Bronchial epithelial cell (primary cell): ENCODE measurements at regions not wholly inside any gene's neighbourhood (a gene's known extent, or its start where the extent isn't known, plus 50 kb on each side); places are given as distances from the start of the nearest gene placed in this dataset.
"Not testable (repeated sequence)": the region's sequence is repeated elsewhere in the genome, so short reads cannot be mapped to it uniquely, and the experiment has no call there.

Experiments used
- DNase-seq: peaks from one replicate; pipeline ENCODE4 v3.0.0-alpha.2; 2010; ENCODE audit warnings: low read depth
- FAIRE-seq: peaks from 2 replicates; lab custom pipeline; 2011; peaks lifted over from hg19 to GRCh38; lab: Jason Lieb, UNC
- H3K27me3 ChIP-seq: 2 replicates; pipeline ENCODE4 v1.5.1; 2011; ENCODE audit warnings: low read length; ENCODE audit not compliant: control insufficient read depth, insufficient read depth
- H3K36me3 ChIP-seq: 2 replicates; pipeline ENCODE4 v1.5.1; 2011; ENCODE audit warnings: low read length; ENCODE audit not compliant: control insufficient read depth, insufficient read depth
- H3K4me3 ChIP-seq: 2 replicates; pipeline ENCODE4 v1.5.1; 2011; ENCODE audit warnings: mild to moderate bottlenecking, low read depth, low read length, control low read depth
- CTCF ChIP-seq: IDR thresholded peaks from 2 replicates; pipeline ENCODE4 v1.5.1; 2011; ENCODE audit warnings: mild to moderate bottlenecking, moderate library complexity, low read length, control low read depth, inconsistent platforms; ENCODE audit not compliant: insufficient read depth, severe bottlenecking

GRCh38 chr6:112439432-112439831 lies 92.3 kb downstream of the RFPL4B start:
- no peak for FAIRE-seq
- no peak for DNase-seq
- Histone ChIP-seq H3K36me3 (no peaks in the 10 kb centered on the region), H3K27me3 (no peaks in the 10 kb centered on the region), H3K4me3 (no peak overlapping the region)
- no peak for TF ChIP-seq CTCF

- FAIRE-seq = no peak
- no peak for TF ChIP-seq CTCF
Measured at GRCh38 chr6:112441607-112442006, 94.5 kb downstream of the RFPL4B start.

DNA sequence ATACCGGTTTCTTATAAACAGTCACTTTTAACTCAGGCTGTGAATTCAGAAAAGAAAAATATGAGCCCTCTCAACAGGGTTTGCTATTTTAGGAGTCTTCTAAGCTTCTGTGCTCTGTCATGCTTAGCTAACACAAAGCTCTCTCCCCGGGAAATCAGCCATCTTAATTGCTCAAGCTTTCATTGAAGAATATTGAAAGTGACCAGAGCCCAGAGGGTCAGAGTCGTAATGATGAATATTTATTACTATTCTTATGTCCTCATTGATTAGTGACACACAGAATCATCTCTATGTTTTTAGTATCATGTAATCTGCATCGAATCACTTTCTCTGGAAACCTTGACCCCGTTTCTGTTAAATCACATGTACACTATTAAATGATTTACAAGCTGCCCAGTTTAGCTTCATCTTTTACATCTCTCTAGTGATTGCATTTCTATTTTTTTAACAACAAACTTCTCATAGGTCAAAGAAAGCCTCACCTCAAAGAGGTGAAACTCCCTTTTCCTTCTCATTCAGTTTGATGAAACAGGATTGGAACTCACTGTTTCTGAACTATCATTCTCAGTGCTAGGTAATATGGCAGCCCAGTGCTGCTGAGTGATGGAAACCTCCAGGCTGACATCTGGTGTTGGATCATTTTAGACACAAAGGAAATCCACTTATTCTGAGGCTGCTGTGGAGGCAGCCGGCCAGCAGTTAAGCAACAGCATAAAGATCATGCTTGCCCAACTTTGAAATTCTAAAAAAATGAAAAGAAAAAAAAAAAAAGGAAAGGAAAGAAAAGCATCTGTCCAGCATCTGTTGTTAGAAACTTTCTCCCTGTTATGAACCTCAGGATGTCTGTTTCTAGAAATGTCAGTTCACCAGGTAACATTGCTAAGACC lies 96.3 kb downstream of the RFPL4B start:
- TF ChIP-seq CTCF = no peak
- FAIRE-seq (no peak), DNase-seq (no peak)
- Histone ChIP-seq H3K27me3 (no peaks in the 10 kb centered on the region), H3K36me3 (no peaks in the 10 kb centered on the region), H3K4me3 (no peak overlapping the region)

More at GRCh38 chr6:112441607-112442006, 94.5 kb downstream of the RFPL4B start:
- no peak for DNase-seq
- Histone ChIP-seq H3K27me3 (no peaks in the 10 kb centered on the region), H3K4me3 (no peak overlapping the region), H3K36me3 (no peaks in the 10 kb centered on the region)

GRCh38 chr6:112448786-112449185 lies 101.7 kb downstream of the RFPL4B start:
- not testable (repeated sequence) for FAIRE-seq, H3K4me3 ChIP-seq, DNase-seq, H3K27me3 ChIP-seq, H3K36me3 ChIP-seq

- no peak for FAIRE-seq
Measured at GRCh38 chr6:112450663-112451062, 103.5 kb downstream of the RFPL4B start.

GRCh38 chr6:112457886-112458285 lies 110.8 kb downstream of the RFPL4B start:
- Histone ChIP-seq H3K36me3 (no peaks in the 10 kb centered on the region), H3K27me3 (no peaks in the 10 kb centered on the region), H3K4me3 (no peak overlapping the region)
- DNase-seq (no peak), FAIRE-seq (no peak)
- TF ChIP-seq CTCF = no peak

More at GRCh38 chr6:112450663-112451062, 103.5 kb downstream of the RFPL4B start:
- DNase-seq = no peak
- no peak for TF ChIP-seq CTCF
- Histone ChIP-seq H3K36me3 (no peaks in the 10 kb centered on the region), H3K4me3 (no peak overlapping the region), H3K27me3 (no peaks in the 10 kb centered on the region)
